Esophagus mucosa (tissue), 1 donor: ENCODE measurements at regions not wholly inside any gene's neighbourhood (a gene's known extent, or its start where the extent isn't known, plus 50 kb on each side); places are given as distances from the start of the nearest gene placed in this dataset.
A peak's percentile ranks its signal among the peaks of the same experiment; 100 is the strongest.

Source experiments
- ATAC-seq: fragments of 200-7000 bp; cut with Tn5 transposase; one replicate; pipeline ENCODE4 v1.9.1; 2020
- donor health status: DM: yes; HTN: yes; CAD: no.

GRCh38 chr7:41122256-41122987 lies 580.5 kb downstream of the INHBA start:
- ATAC-seq: no peak

GRCh38 chr7:41121228-41121627 lies 581.7 kb downstream of the INHBA start:
- no peak for ATAC-seq

GRCh38 chr7:41118486-41118885 lies 584.4 kb downstream of the INHBA start:
- ATAC-seq: no peak

- ATAC-seq: peak; percentile 92
Observed at GRCh38 chr7:41117431-41117830, 585.5 kb downstream of the INHBA start.

GRCh38 chr7:41116817-41117216 lies 586.1 kb downstream of the INHBA start:
- no peak for ATAC-seq

- ATAC-seq: no peak
Observed at GRCh38 chr7:41116337-41116736, 586.6 kb downstream of the INHBA start.

- no peak for ATAC-seq
Observed at GRCh38 chr7:41114691-41115090, 588.2 kb downstream of the INHBA start.

GRCh38 chr7:41114131-41114530 lies 588.8 kb downstream of the INHBA start:
- ATAC-seq: no peak

GRCh38 chr7:41113719-41114118 lies 589.2 kb downstream of the INHBA start:
- no peak for ATAC-seq

GRCh38 chr7:41110186-41110585 lies 592.7 kb downstream of the INHBA start:
- no peak for ATAC-seq

GRCh38 chr7:41108821-41109220 lies 594.1 kb downstream of the INHBA start:
- no peak for ATAC-seq

GRCh38 chr7:41107938-41108448 lies 594.9 kb downstream of the INHBA start:
- ATAC-seq: peak; percentile 36

- ATAC-seq: peak; percentile 95
Observed at GRCh38 chr7:41107330-41107937, 595.5 kb downstream of the INHBA start.

GRCh38 chr7:41104631-41105030 lies 598.3 kb downstream of the INHBA start:
- ATAC-seq: no peak

- ATAC-seq: peak; percentile 35
Observed at GRCh38 chr7:41103331-41103730, 599.6 kb downstream of the INHBA start.

- ATAC-seq: no peak
Observed at GRCh38 chr7:41098846-41099245, 604.0 kb downstream of the INHBA start.

GRCh38 chr7:41098402-41098801 lies 604.5 kb downstream of the INHBA start:
- no peak for ATAC-seq

- peak; percentile 60 for ATAC-seq
Observed at GRCh38 chr7:41097501-41097900, 605.4 kb downstream of the INHBA start.

- ATAC-seq: no peak
Observed at GRCh38 chr7:41096917-41097316, 606.0 kb downstream of the INHBA start.

- ATAC-seq: no peak
Observed at GRCh38 chr7:41093141-41093540, 609.7 kb downstream of the INHBA start.

GRCh38 chr7:41085244-41085643 lies 617.6 kb downstream of the INHBA start:
- no peak for ATAC-seq

GRCh38 chr7:41084381-41084780 lies 618.5 kb downstream of the INHBA start:
- ATAC-seq: no peak

- no peak for ATAC-seq
Observed at GRCh38 chr7:41069635-41070034, 633.3 kb downstream of the INHBA start.

- ATAC-seq: no peak
Observed at GRCh38 chr7:41067576-41067975, 635.3 kb downstream of the INHBA start.
